GM04504 (cell line): ENCODE measurements at regions not wholly inside any gene's neighbourhood (a gene's known extent, or its start where the extent isn't known, plus 50 kb on each side); places are given as distances from the start of the nearest gene placed in this dataset.
"Not testable (repeated sequence)": the region's sequence is repeated elsewhere in the genome, so short reads cannot be mapped to it uniquely, and the experiment has no call there.

Experiments used
- DNase-seq: peaks from one replicate; pipeline ENCODE4 v3.0.0-alpha.2; 2012; ENCODE audit warnings: low read depth

DNA sequence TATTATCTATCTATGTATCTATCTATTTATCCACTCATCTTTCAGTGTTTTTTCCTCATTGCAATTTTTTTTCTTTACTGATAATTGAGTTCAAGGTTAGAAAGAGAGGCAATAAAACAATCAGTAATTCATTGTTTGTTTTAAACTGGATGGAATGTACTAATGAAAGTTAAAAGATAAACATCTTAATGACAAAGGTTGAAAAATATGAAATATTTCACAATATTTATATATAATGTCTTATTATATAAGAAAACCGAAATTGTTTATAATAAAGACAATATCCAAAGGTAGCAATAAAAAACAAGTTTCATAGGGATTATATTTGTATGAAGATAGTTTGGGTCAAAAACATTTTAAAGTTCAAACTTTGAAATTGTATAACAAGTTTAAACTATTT lies 1015.5 kb upstream of the MIR17HG start:
- no peak for DNase-seq

DNA sequence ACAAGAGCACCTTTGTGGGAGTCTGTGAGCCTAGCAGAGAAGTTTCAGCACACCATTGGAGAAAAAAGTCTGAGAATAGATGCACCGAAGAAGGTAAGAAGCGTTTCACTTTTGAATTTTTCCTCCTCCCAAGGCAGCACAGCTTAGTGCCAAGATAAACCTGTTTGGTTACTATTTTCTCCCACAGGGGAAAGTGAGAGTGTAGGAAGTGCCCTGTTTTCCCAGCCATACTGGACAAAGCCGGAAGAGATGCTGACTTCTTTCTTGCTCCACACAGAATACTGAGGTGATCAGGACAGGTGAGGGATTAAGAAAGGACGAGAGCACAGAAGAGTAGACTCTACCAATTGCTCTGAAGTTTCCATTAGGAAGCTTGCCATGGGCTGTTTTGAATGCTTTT lies 1011.0 kb upstream of the MIR17HG start:
- DNase-seq = no peak

GRCh38 chr13:90341348-90341747 lies 1006.1 kb upstream of the MIR17HG start:
- not testable (repeated sequence) for DNase-seq

- DNase-seq = not testable (repeated sequence)
Measured at GRCh38 chr13:90348477-90349136, 998.9 kb upstream of the MIR17HG start.

- DNase-seq = no peak
Measured at GRCh38 chr13:90352763-90353162, 994.7 kb upstream of the MIR17HG start.

DNA sequence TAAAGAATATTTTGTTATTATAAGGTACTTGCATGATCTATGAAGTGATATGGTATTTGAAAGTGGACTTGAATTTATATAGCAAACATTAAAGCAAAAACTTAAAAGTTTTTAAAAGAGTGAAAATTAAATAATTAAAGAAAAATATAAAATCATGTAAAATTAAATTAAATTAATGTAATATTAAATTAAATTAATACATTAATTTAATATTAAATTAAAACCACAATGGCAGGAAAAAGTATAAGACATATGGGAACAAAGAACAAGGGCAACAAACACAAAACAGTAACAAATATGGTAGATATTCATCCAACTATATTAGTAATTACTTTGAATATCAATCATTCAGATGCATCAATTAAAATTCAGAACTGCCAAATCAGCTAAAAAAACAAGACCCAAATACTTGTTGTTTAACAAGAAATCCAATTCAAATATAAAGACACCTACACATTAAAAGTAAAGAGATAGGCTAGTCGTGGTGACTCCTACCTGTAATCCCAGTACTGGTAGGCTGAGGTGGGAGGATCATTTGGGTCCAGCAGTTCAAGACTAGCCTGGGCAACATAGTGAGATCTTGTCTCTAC lies 992.2 kb upstream of the MIR17HG start:
- no peak for DNase-seq

DNA sequence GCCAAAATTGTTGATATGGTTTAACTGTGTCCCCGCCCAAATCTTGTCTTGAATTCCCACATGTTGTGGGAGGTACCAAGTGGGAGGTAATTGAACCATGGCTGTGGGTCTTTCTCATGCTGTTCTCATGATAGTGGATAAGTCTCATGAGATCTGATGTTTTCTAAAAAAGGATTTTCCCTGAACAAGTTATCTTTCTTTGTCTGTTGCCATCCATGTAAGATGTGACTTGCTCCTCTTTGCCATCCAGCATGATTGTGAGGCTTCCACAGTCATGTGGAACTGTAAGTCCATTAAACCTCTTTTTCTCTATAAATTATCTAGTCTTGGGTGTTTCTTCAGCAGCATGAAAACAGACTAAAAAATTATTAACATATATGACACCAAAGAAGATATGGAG lies 986.7 kb upstream of the MIR17HG start:
- no peak for DNase-seq

- DNase-seq = no peak
Measured at GRCh38 chr13:90362707-90363106, 984.8 kb upstream of the MIR17HG start.

- DNase-seq = no peak
Measured at GRCh38 chr13:90365130-90365529, 982.4 kb upstream of the MIR17HG start.

DNA sequence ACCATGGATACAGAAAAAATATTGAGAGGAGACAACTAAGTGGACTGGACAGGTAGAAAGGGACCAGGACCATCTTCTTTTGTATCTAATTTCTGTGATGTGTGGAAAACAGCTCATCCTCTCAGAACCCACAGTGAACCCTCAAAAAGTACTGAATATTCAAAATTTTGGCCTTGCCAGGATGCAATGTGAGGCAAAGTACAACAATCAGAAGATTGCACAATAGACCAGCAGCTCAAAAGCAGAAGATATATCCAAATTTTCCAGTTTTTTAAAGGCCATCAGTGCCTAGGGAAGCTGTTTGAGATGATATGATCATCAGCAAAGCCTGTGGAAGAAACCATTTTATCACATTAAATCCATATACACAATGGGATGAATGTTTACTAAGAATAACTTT lies 973.3 kb upstream of the MIR17HG start:
- DNase-seq = no peak

GRCh38 chr13:90375851-90376250 lies 971.6 kb upstream of the MIR17HG start:
- DNase-seq = no peak

DNA sequence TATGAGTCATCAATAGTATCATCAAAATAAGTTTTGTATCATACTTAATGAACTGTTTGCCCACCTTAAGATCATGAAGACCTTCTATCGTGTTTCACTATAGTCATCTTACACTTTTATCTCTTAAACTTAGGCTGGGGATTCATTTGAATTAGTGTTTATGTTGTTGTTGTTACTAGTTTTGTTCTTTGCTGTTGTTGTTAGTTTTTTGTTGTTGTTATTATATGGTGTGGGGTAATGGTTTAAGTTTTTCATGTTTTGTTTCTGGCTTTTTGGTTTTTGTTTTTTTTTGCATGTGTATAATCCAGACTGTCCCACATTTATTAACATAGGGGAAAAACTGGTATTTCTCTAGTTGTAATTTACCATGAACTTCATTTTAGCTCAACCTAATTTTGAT lies 965.1 kb upstream of the MIR17HG start:
- DNase-seq = no peak

DNA sequence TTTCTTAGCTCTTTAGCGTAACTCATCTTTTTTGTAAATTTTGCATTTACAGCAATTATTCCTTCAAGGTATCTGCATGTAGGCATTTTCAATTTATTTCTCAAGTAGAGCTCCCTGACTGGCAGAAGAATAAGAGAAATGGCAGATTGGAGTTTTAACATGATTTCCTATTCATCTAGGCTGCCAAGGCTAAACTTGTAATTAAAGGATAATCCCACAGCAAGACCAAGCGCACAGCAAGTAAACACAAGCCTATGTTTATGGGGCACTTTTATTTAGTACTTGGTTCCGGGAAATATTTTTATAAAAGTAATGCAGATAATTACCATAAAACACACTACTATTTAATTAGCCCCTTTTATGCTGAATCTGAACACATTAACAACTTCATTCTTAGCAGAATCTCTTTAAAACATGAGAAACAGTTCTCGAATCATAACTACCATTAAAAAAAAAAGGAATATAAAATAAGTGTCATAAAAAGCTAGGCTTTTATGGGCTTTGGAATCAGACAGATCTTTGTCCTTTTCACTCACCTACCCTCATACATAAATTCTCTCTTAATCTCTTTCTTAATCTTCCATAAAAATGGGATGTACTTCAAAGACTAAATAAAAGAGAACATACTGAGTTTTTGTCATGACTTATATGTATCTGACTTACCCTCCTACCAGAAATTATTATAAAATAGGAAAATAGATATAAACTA lies 961.6 kb upstream of the MIR17HG start:
- DNase-seq = no peak

GRCh38 chr13:90388887-90389452 lies 958.5 kb upstream of the MIR17HG start:
- no peak for DNase-seq

- no peak for DNase-seq
Measured at GRCh38 chr13:90389537-90389936, 958.0 kb upstream of the MIR17HG start.

- DNase-seq = no peak
Measured at GRCh38 chr13:90393408-90393807, 954.1 kb upstream of the MIR17HG start.

DNA sequence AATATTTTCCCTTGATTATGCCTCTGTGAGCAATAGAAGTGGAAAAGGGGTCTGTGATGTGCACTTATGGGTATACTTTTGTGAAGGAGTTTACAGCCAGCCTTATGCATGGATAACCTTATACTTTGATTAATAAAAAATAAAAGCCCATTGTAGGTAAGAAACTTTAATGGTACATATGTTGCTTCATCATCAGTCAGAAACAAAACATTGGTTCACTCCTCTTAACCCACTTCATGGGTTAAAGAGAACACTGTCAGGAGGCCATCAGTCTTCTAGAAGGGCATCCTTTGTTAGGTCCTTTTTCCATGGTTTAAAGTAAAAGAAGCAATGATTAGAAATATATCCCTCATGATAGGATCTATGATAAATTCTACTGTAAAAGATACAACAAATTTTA lies 952.1 kb upstream of the MIR17HG start:
- no peak for DNase-seq

DNA sequence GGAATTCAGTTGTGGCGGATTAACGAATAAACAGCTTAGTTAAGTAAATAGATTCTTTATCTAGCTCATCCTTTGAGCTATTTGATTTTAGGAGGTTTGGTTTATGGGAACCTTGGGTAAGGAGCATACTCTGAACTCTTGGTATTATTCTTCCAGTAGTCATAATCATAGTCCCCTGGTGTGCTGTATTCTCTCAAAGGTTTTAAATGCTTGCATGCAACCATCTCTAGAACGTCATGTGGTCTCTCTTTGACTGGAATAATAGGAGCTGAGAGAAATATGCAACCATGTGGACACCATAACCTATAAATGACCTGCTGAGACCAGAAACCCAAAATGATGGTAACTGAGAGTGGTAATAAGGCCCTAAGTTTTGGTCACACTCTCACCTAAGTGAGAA lies 951.6 kb upstream of the MIR17HG start:
- no peak for DNase-seq

- DNase-seq = no peak
Measured at GRCh38 chr13:90396266-90396665, 951.2 kb upstream of the MIR17HG start.

DNA sequence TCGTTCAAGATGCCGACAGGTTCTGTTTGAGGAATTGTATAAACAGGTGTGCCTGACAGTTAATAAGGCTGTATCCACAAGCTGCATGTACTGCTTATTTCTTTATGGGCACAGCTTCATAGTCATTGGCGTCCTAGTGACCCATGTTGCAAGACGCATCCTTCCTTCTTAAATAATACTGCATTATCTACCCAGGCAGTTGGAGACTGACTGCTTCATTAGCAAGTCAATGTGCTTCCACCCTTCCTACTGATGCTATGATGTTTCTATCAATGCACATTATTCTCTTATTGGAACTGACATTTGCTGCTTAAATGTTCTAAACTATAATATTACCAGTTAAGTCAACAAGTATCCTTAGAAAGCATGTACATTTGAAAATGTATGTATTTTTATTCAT lies 950.0 kb upstream of the MIR17HG start:
- DNase-seq = no peak

DNA sequence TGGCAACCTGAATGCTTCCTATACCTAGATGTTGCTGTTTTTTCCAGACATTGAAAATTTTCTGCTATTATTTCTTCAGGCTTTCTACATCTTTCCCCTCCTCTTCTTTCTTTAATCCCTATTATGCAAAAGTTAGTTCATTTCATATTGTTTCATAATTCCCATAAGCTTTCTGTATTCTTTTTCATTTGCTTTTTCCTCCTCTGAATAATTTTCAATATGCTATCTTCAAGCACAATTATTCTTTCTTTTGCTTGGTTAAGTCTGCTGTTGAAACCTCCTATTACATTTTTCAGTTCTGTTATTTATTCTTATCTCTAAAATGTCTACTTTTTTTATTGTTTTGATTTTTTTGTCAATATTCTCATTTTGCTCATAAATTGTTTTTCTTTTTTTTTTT lies 947.1 kb upstream of the MIR17HG start:
- no peak for DNase-seq

- DNase-seq = no peak
Measured at GRCh38 chr13:90401150-90401549, 946.3 kb upstream of the MIR17HG start.

- no peak for DNase-seq
Measured at GRCh38 chr13:90402102-90402501, 945.4 kb upstream of the MIR17HG start.
